ENCODE measurements at regions not wholly inside any gene's neighbourhood (a gene's known extent, or its start where the extent isn't known, plus 50 kb on each side); places are given as distances from the start of the nearest gene placed in this dataset.

GRCh38 chr3:106635826-106636225 is 741.4 kb upstream of the CCDC54 start:
- DNase-seq (ENCODE audit: low spot score) (no peak), ATAC-seq (no peak)

GRCh38 chr3:106640353-106640752 is 736.9 kb upstream of the CCDC54 start:
- DNase-seq (ENCODE audit: low spot score) (no peak), ATAC-seq (no peak)

GRCh38 chr3:106642161-106642560 is 735.1 kb upstream of the CCDC54 start:
- DNase-seq (ENCODE audit: low spot score) = no peak
- no peak for ATAC-seq

GRCh38 chr3:106643684-106644161 is 733.5 kb upstream of the CCDC54 start:
- ATAC-seq (no peak), DNase-seq (ENCODE audit: low spot score) (no peak)

- no peak for DNase-seq (ENCODE audit: low spot score)
- no peak for ATAC-seq
These were observed 703.2 kb upstream of the CCDC54 start for GRCh38 chr3:106673926-106674569.

GRCh38 chr3:106675451-106675850 is 701.8 kb upstream of the CCDC54 start:
- ATAC-seq (no peak), DNase-seq (ENCODE audit: low spot score) (no peak)

GRCh38 chr3:106678657-106679390 is 698.4 kb upstream of the CCDC54 start:
- no peak for DNase-seq (ENCODE audit: low spot score)
- no peak for ATAC-seq

- no peak for DNase-seq (ENCODE audit: low spot score)
- no peak for ATAC-seq
These were observed 693.2 kb upstream of the CCDC54 start for GRCh38 chr3:106683953-106684620.

- no peak for ATAC-seq
- DNase-seq (ENCODE audit: low spot score) = no peak
These were observed 691.5 kb upstream of the CCDC54 start for GRCh38 chr3:106685745-106686144.

GRCh38 chr3:106687905-106688304 is 689.3 kb upstream of the CCDC54 start:
- DNase-seq (ENCODE audit: low spot score) (no peak), ATAC-seq (no peak)

GRCh38 chr3:106688464-106688863 is 688.8 kb upstream of the CCDC54 start:
- no peak for ATAC-seq
- no peak for DNase-seq (ENCODE audit: low spot score)

- DNase-seq (ENCODE audit: low spot score) (no peak), ATAC-seq (no peak)
These were observed 685.8 kb upstream of the CCDC54 start for GRCh38 chr3:106691476-106691875.

GRCh38 chr3:106692624-106693023 is 684.6 kb upstream of the CCDC54 start:
- DNase-seq (ENCODE audit: low spot score) = no peak
- no peak for ATAC-seq

- no peak for DNase-seq (ENCODE audit: low spot score)
- no peak for ATAC-seq
These were observed 678.1 kb upstream of the CCDC54 start for GRCh38 chr3:106699122-106699521.

- ATAC-seq (no peak), DNase-seq (ENCODE audit: low spot score) (no peak)
These were observed 676.3 kb upstream of the CCDC54 start for GRCh38 chr3:106700981-106701380.

- DNase-seq (ENCODE audit: low spot score) = no peak
- no peak for ATAC-seq
These were observed 673.7 kb upstream of the CCDC54 start for GRCh38 chr3:106703524-106703923.

GRCh38 chr3:106707347-106707746 is 669.9 kb upstream of the CCDC54 start:
- no peak for ATAC-seq
- no peak for DNase-seq (ENCODE audit: low spot score)

- DNase-seq (ENCODE audit: low spot score) (no peak), ATAC-seq (no peak)
These were observed 666.6 kb upstream of the CCDC54 start for GRCh38 chr3:106710596-106710995.

- DNase-seq (ENCODE audit: low spot score) (no peak), ATAC-seq (no peak)
These were observed 665.6 kb upstream of the CCDC54 start for GRCh38 chr3:106711650-106712049.

- ATAC-seq (no peak), DNase-seq (ENCODE audit: low spot score) (no peak)
These were observed 662.8 kb upstream of the CCDC54 start for GRCh38 chr3:106714400-106714799.

- DNase-seq (ENCODE audit: low spot score) = no peak
- no peak for ATAC-seq
These were observed 662.0 kb upstream of the CCDC54 start for GRCh38 chr3:106715286-106715685.

GRCh38 chr3:106717178-106717780 is 660.0 kb upstream of the CCDC54 start:
- DNase-seq (ENCODE audit: low spot score) = no peak
- no peak for ATAC-seq
